ENCODE measurements at regions not wholly inside any gene's neighbourhood (a gene's known extent, or its start where the extent isn't known, plus 50 kb on each side); places are given as distances from the start of the nearest gene placed in this dataset.

GRCh38 chr9:107943901-107944300, 454.3 kb upstream of the KLF4 start:
- no peaks in the 10 kb centered on the region for H3K36me3 ChIP-seq (ENCODE audit: insufficient read depth, low read length)

GRCh38 chr9:107942856-107943255, 453.3 kb upstream of the KLF4 start:
- H3K36me3 ChIP-seq (ENCODE audit: insufficient read depth, low read length) = no peaks in the 10 kb centered on the region
- H3K4me1 ChIP-seq (ENCODE audit: control insufficient read depth, insufficient read depth, low read length) = peaks cover under 1% of the 10 kb centered on the region
- H3K27me3 ChIP-seq (ENCODE audit: control insufficient read depth, insufficient read depth, low read length) = no peaks in the 10 kb centered on the region
- H3K9ac ChIP-seq (ENCODE audit: low read depth, low read length) = no peak overlapping the region
- H3K4me2 ChIP-seq (ENCODE audit: low read length) = no peak overlapping the region
- H3K4me3 ChIP-seq (ENCODE audit: low read length) = no peak overlapping the region
- H3K9me3 ChIP-seq (replicated peaks; ENCODE audit: low read length) = no peaks in the 10 kb centered on the region

More at GRCh38 chr9:107943901-107944300, 454.3 kb upstream of the KLF4 start:
- no peak overlapping the region for H3K4me2 ChIP-seq (ENCODE audit: low read length)
- H3K27me3 ChIP-seq (ENCODE audit: control insufficient read depth, insufficient read depth, low read length) = no peaks in the 10 kb centered on the region
- no peak overlapping the region for H3K9ac ChIP-seq (ENCODE audit: low read depth, low read length)
- H3K4me1 ChIP-seq (ENCODE audit: control insufficient read depth, insufficient read depth, low read length) = peaks cover 7% of the 10 kb centered on the region
- H3K9me3 ChIP-seq (replicated peaks; ENCODE audit: low read length) = no peaks in the 10 kb centered on the region
- no peak overlapping the region for H3K4me3 ChIP-seq (ENCODE audit: low read length)

- no peak overlapping the region for H3K4me2 ChIP-seq (ENCODE audit: low read length)
- no peaks in the 10 kb centered on the region for H3K27me3 ChIP-seq (ENCODE audit: control insufficient read depth, insufficient read depth, low read length)
- no peak overlapping the region for H3K9ac ChIP-seq (ENCODE audit: low read depth, low read length)
- no peak overlapping the region for H3K4me3 ChIP-seq (ENCODE audit: low read length)
- H3K9me3 ChIP-seq (replicated peaks; ENCODE audit: low read length) = no peaks in the 10 kb centered on the region
- H3K36me3 ChIP-seq (ENCODE audit: insufficient read depth, low read length) = no peaks in the 10 kb centered on the region
- H3K4me1 ChIP-seq (ENCODE audit: control insufficient read depth, insufficient read depth, low read length) = no peaks in the 10 kb centered on the region
Observed at GRCh38 chr9:107942291-107942690, 452.7 kb upstream of the KLF4 start.

GRCh38 chr9:107940616-107941595, 451.3 kb upstream of the KLF4 start:
- H3K9me3 ChIP-seq (replicated peaks; ENCODE audit: low read length) = no peaks in the 10 kb centered on the region
- no peaks in the 10 kb centered on the region for H3K4me1 ChIP-seq (ENCODE audit: control insufficient read depth, insufficient read depth, low read length)
- no peaks in the 10 kb centered on the region for H3K27me3 ChIP-seq (ENCODE audit: control insufficient read depth, insufficient read depth, low read length)
- no peak overlapping the region for H3K4me3 ChIP-seq (ENCODE audit: low read length)
- no peaks in the 10 kb centered on the region for H3K36me3 ChIP-seq (ENCODE audit: insufficient read depth, low read length)
- H3K4me2 ChIP-seq (ENCODE audit: low read length) = no peak overlapping the region
- H3K9ac ChIP-seq (ENCODE audit: low read depth, low read length) = no peak overlapping the region

GRCh38 chr9:107938801-107939386, 449.3 kb upstream of the KLF4 start:
- H3K36me3 ChIP-seq (ENCODE audit: insufficient read depth, low read length) = no peaks in the 10 kb centered on the region
- no peaks in the 10 kb centered on the region for H3K27me3 ChIP-seq (ENCODE audit: control insufficient read depth, insufficient read depth, low read length)
- H3K9ac ChIP-seq (ENCODE audit: low read depth, low read length) = no peak overlapping the region
- H3K4me3 ChIP-seq (ENCODE audit: low read length) = no peak overlapping the region
- H3K9me3 ChIP-seq (replicated peaks; ENCODE audit: low read length) = no peaks in the 10 kb centered on the region
- H3K4me2 ChIP-seq (ENCODE audit: low read length) = no peak overlapping the region
- H3K4me1 ChIP-seq (ENCODE audit: control insufficient read depth, insufficient read depth, low read length) = no peaks in the 10 kb centered on the region

GRCh38 chr9:107935931-107936330, 446.4 kb upstream of the KLF4 start:
- no peak overlapping the region for H3K9ac ChIP-seq (ENCODE audit: low read depth, low read length)
- no peaks in the 10 kb centered on the region for H3K36me3 ChIP-seq (ENCODE audit: insufficient read depth, low read length)
- no peak overlapping the region for H3K4me2 ChIP-seq (ENCODE audit: low read length)
- H3K4me3 ChIP-seq (ENCODE audit: low read length) = no peak overlapping the region
- peaks cover 16% of the 10 kb centered on the region for H3K4me1 ChIP-seq (ENCODE audit: control insufficient read depth, insufficient read depth, low read length)
- no peaks in the 10 kb centered on the region for H3K27me3 ChIP-seq (ENCODE audit: control insufficient read depth, insufficient read depth, low read length)
- H3K9me3 ChIP-seq (replicated peaks; ENCODE audit: low read length) = no peaks in the 10 kb centered on the region

- Histone ChIP-seq H3K4me1 (ENCODE audit: control insufficient read depth, insufficient read depth, low read length) (peaks cover 16% of the 10 kb centered on the region), H3K4me3 (ENCODE audit: low read length) (no peak overlapping the region), H3K4me2 (ENCODE audit: low read length) (no peak overlapping the region), H3K9me3 (replicated peaks; ENCODE audit: low read length) (no peaks in the 10 kb centered on the region), H3K36me3 (ENCODE audit: insufficient read depth, low read length) (no peaks in the 10 kb centered on the region), H3K9ac (ENCODE audit: low read depth, low read length) (no peak overlapping the region), H3K27me3 (ENCODE audit: control insufficient read depth, insufficient read depth, low read length) (no peaks in the 10 kb centered on the region)
Observed at GRCh38 chr9:107933516-107933915, 443.9 kb upstream of the KLF4 start.

- no peaks in the 10 kb centered on the region for H3K27me3 ChIP-seq (ENCODE audit: control insufficient read depth, insufficient read depth, low read length)
- peaks cover 16% of the 10 kb centered on the region for H3K4me1 ChIP-seq (ENCODE audit: control insufficient read depth, insufficient read depth, low read length)
- H3K4me2 ChIP-seq (ENCODE audit: low read length) = no peak overlapping the region
- H3K9me3 ChIP-seq (replicated peaks; ENCODE audit: low read length) = no peaks in the 10 kb centered on the region
- no peak overlapping the region for H3K9ac ChIP-seq (ENCODE audit: low read depth, low read length)
- H3K4me3 ChIP-seq (ENCODE audit: low read length) = no peak overlapping the region
- H3K36me3 ChIP-seq (ENCODE audit: insufficient read depth, low read length) = no peaks in the 10 kb centered on the region
Observed at GRCh38 chr9:107933097-107933496, 443.5 kb upstream of the KLF4 start.

- no peak overlapping the region for H3K4me3 ChIP-seq (ENCODE audit: low read length)
- no peaks in the 10 kb centered on the region for H3K9me3 ChIP-seq (replicated peaks; ENCODE audit: low read length)
- no peaks in the 10 kb centered on the region for H3K27me3 ChIP-seq (ENCODE audit: control insufficient read depth, insufficient read depth, low read length)
- H3K4me2 ChIP-seq (ENCODE audit: low read length) = no peak overlapping the region
- H3K36me3 ChIP-seq (ENCODE audit: insufficient read depth, low read length) = no peaks in the 10 kb centered on the region
- no peak overlapping the region for H3K9ac ChIP-seq (ENCODE audit: low read depth, low read length)
- peaks cover 16% of the 10 kb centered on the region for H3K4me1 ChIP-seq (ENCODE audit: control insufficient read depth, insufficient read depth, low read length)
Observed at GRCh38 chr9:107932601-107933000, 443.0 kb upstream of the KLF4 start.

GRCh38 chr9:107932046-107932445, 442.5 kb upstream of the KLF4 start:
- H3K36me3 ChIP-seq (ENCODE audit: insufficient read depth, low read length) = no peaks in the 10 kb centered on the region
- H3K9ac ChIP-seq (ENCODE audit: low read depth, low read length) = no peak overlapping the region
- peaks cover 16% of the 10 kb centered on the region for H3K4me1 ChIP-seq (ENCODE audit: control insufficient read depth, insufficient read depth, low read length)
- no peaks in the 10 kb centered on the region for H3K9me3 ChIP-seq (replicated peaks; ENCODE audit: low read length)
- H3K4me2 ChIP-seq (ENCODE audit: low read length) = no peak overlapping the region
- no peak overlapping the region for H3K4me3 ChIP-seq (ENCODE audit: low read length)
- no peaks in the 10 kb centered on the region for H3K27me3 ChIP-seq (ENCODE audit: control insufficient read depth, insufficient read depth, low read length)

GRCh38 chr9:107931071-107931715, 441.6 kb upstream of the KLF4 start:
- H3K4me1 ChIP-seq (ENCODE audit: control insufficient read depth, insufficient read depth, low read length) = peaks cover 16% of the 10 kb centered on the region
- H3K36me3 ChIP-seq (ENCODE audit: insufficient read depth, low read length) = no peaks in the 10 kb centered on the region
- H3K9ac ChIP-seq (ENCODE audit: low read depth, low read length) = no peak overlapping the region
- no peak overlapping the region for H3K4me3 ChIP-seq (ENCODE audit: low read length)
- H3K27me3 ChIP-seq (ENCODE audit: control insufficient read depth, insufficient read depth, low read length) = no peaks in the 10 kb centered on the region
- no peaks in the 10 kb centered on the region for H3K9me3 ChIP-seq (replicated peaks; ENCODE audit: low read length)
- no peak overlapping the region for H3K4me2 ChIP-seq (ENCODE audit: low read length)
